ENCODE measurements at regions not wholly inside any gene's neighbourhood (a gene's known extent, or its start where the extent isn't known, plus 50 kb on each side); places are given as distances from the start of the nearest gene placed in this dataset.
"Not testable (repeated sequence)": the region's sequence is repeated elsewhere in the genome, so short reads cannot be mapped to it uniquely, and the experiment has no call there.

DNA sequence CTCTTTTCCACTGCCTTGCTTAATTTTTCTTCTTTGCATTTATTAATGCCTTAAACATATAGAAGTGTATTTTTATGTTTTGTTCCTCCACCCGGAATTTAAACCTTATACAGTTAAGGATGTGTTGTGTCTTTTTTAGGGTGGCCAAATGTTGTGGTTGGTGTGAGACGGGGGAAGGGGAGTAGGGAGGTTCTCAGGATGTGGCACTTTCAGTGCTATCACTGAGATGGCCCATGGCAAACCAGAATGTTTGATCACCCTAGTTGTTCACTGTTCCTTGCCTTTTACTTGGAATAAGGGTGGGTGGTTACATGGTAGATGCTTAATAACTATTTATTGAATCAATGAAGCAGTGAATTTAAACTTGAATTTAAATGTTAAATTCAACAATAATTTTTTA lies 216.0 kb upstream of the SLITRK1 start:
- DNase-seq (ENCODE audit: extremely low read depth, low read depth), result no peak
- no peak for TF ChIP-seq CTCF (IDR thresholded peaks at IDR 0.05; ENCODE audit: low read depth, low read length)

DNA sequence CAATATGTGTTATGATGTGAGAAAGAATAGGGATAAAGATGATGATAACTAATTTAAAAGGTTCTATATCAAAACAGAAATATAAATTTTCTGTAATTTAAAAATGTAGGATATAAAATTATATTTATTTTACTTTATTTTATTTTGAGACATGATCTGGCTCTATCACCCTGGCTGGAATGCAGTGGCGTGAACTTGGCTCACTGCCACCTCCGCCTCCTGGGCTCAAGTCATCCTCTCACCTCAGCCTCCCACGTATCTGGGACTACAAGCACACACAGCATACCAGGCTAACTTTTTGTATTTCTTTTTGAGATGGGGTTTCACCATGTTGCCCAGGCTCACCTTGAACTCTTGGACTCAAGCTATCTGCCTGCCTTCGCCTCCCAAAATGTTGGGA lies 214.9 kb upstream of the SLITRK1 start:
- no peak for TF ChIP-seq CTCF (IDR thresholded peaks at IDR 0.05; ENCODE audit: low read depth, low read length)
- DNase-seq (ENCODE audit: extremely low read depth, low read depth), result no peak

DNA sequence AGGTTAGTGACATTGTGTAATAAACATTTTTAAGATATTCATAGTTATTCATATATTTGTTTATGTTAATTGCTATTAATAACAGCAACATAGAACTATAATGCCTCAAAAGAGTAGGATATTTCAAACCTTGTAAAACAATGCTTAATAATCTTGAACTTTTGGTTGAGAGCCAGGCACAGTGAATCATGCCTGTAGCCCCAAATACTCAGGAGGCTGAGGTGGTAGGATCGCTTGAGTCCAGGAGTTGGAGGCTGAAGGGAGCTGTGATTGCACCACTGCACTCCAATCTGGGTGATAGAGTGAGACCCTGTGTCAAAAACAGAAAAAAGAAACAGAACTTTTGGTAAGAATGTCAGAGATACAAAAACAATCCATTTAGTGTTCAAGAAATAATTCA lies 213.9 kb upstream of the SLITRK1 start:
- no peak for DNase-seq (ENCODE audit: extremely low read depth, low read depth)
- TF ChIP-seq CTCF (IDR thresholded peaks at IDR 0.05; ENCODE audit: low read depth, low read length), result no peak

DNA sequence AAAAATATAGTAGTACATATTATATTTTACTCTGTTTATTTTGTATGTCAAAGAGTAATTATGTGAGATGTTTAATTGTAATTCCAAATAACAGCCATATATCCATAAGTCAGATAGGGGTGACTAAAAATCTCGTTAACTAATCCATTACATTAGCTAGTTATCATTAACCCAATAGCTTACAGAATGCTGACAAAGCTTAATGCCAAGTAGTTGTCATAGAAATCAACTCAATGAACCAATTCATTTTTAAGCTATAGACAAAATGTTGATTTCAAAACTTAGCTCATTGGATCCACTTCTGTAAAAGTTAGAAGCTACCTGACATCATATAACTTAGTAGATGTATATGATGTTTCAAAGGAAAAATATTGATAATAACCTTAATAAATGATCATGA lies 206.7 kb upstream of the SLITRK1 start:
- no peak for DNase-seq (ENCODE audit: extremely low read depth, low read depth)
- no peak for TF ChIP-seq CTCF (IDR thresholded peaks at IDR 0.05; ENCODE audit: low read depth, low read length)

GRCh38 chr13:84086847-84087162 lies 204.5 kb upstream of the SLITRK1 start:
- TF ChIP-seq CTCF (IDR thresholded peaks at IDR 0.05; ENCODE audit: low read depth, low read length), result no peak
- DNase-seq (ENCODE audit: extremely low read depth, low read depth), result no peak

- not testable (repeated sequence) for DNase-seq (ENCODE audit: extremely low read depth, low read depth)
Observed at GRCh38 chr13:84086098-84086846, 204.0 kb upstream of the SLITRK1 start.

GRCh38 chr13:84082462-84082861 lies 200.2 kb upstream of the SLITRK1 start:
- no peak for TF ChIP-seq CTCF (IDR thresholded peaks at IDR 0.05; ENCODE audit: low read depth, low read length)
- DNase-seq (ENCODE audit: extremely low read depth, low read depth), result no peak

Data from AG09319 (cell line).